PC-9 (cell line): ENCODE measurements at regions not wholly inside any gene's neighbourhood (a gene's known extent, or its start where the extent isn't known, plus 50 kb on each side); places are given as distances from the start of the nearest gene placed in this dataset.

Experiments
- CTCF ChIP-seq: fragments of 200-600 bp; sonication (generic); conservative IDR thresholded peaks from 2 replicates; pipeline ENCODE4 v1.6.1; 2017; ENCODE audit warnings: mixed run types, antibody characterized with exemption, mild to moderate bottlenecking, moderate library complexity
- EZH2 ChIP-seq: fragments of 200-600 bp; sonication (generic); IDR thresholded peaks from 2 replicates; pipeline ENCODE4 v1.8.0; 2017; ENCODE audit warnings: antibody characterized with exemption, low read depth

DNA sequence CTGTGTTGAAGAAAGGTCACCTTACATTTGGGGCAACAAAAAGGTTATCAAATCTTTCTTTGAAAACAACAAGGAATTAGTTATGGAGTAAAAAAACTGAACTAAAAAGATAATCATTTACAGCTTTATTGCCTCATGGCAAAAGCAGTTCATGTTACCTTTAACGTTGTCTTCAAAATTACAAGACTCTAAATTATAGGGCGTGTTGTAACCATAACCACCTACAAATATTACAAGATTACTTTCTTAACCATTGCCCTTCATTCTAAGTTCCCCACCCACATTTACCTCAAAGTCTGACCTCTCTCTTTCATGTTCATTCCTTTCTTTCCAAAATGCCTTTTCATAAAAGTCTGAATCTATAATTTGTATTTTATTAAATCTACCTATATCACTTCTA is 74.6 kb upstream of the LRATD1 start:
- TF ChIP-seq CTCF (no peak), EZH2 (no peak)
